Activated naive CD4-positive, alpha-beta T cell treated with anti-CD3 and anti-CD28 coated beads, Interleukin-2, amount 10 ng/mL, durations not matched to agents 7 days and 5 days (primary cell): ENCODE measurements at regions not wholly inside any gene's neighbourhood (a gene's known extent, or its start where the extent isn't known, plus 50 kb on each side); places are given as distances from the start of the nearest gene placed in this dataset.
A peak's percentile ranks its signal among the peaks of the same experiment; 100 is the strongest.

Experiments used
- CTCF ChIA-PET: fragments of 350-600 bp; sonication (Branson Sonifier 250); formaldehyde crosslinking; loops from one replicate; lab custom pipeline; 2021; ENCODE audit warnings: antibody characterized with exemption; lab: Charles Lee
- DNase-seq: peaks from one replicate; pipeline ENCODE4 v3.0.0-alpha.2; 2020
- H3K27ac Mint-ChIP-seq: one replicate; pipeline ENCODE4 v1.8.0; 2021; ENCODE audit warnings: mild to moderate bottlenecking, moderate library complexity, mixed read lengths
- H3K27me3 Mint-ChIP-seq: one replicate; pipeline ENCODE4 v1.8.0; 2021; ENCODE audit warnings: mild to moderate bottlenecking, mixed read lengths
- H3K36me3 Mint-ChIP-seq: one replicate; pipeline ENCODE4 v1.8.0; 2021; ENCODE audit warnings: mixed read lengths
- H3K4me1 Mint-ChIP-seq: one replicate; pipeline ENCODE4 v1.8.0; 2021; ENCODE audit warnings: mixed read lengths
- H3K4me3 Mint-ChIP-seq: one replicate; pipeline ENCODE4 v1.8.0; 2021; ENCODE audit warnings: mild to moderate bottlenecking, moderate library complexity, mixed read lengths
- H3K9me3 Mint-ChIP-seq: one replicate; pipeline ENCODE4 v1.8.0; 2021; ENCODE audit warnings: mixed read lengths

DNA sequence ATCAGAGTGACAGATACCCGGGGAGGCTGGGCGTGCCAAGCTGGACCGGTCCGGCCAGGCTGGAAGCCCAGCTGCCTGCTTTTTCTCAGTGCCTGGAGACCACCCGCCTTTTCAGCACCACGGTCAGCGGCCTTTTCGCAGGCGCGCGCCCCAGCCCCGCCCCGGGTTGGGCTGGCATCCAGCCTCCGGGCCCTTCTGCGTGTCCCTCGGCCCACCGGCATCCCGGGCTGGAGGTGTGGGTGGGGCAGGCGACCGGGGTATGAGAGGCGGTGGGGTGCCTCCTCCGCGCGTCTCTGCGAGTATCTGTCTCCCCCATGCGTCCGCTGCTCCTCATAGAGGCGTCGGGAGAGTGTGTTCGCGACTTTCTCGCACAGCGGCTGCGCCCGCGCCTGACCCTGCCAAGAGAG, 102.5 kb downstream of the MRM1 start:
- Mint-ChIP-seq H3K4me3 (no peak overlapping the region), H3K27ac (no peak overlapping the region), H3K9me3 (no peaks in the 10 kb centered on the region), H3K4me1 (no peaks in the 10 kb centered on the region), H3K36me3 (no peaks in the 10 kb centered on the region), H3K27me3 (peaks cover 52% of the 10 kb centered on the region)
- CTCF ChIA-PET: no interaction called here
- peak; percentile 79 for DNase-seq

DNA sequence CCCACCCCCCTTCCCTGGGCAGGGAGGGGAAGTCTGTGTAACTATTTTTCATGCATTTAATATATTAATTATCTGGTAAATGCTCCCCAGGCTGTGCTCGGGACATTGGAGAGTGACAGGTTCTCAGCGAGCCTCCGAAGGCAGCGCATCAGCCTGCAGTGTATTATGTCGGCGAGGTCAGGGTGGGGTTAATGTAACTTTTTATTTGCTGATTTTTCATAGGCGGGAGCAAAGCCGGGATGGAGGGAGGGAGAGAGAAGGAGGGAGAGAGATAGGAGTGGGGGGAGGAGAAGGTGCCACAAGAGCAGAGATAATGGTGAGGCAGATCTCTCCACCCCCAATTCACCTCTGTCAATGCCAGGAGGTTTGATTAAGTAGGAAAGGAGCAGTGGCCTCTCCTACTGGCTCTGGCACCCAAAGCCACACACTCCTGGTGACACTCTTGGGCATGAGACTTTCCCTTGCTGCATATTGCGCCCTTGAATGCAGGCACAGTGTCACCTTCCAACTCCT, 104.0 kb downstream of the MRM1 start:
- DNase-seq: no peak
- peaks cover 44% of the 10 kb centered on the region for H3K27me3 Mint-ChIP-seq
- CTCF ChIA-PET: interaction anchor here (1.1 to 3.1 kb wide), 5 partner anchors 20 to 78 kb away, joined by 3 to 18 read pairs (median 4); no protein-coding TSS in a partner anchor
- H3K27ac Mint-ChIP-seq: no peak overlapping the region
- no peaks in the 10 kb centered on the region for H3K36me3 Mint-ChIP-seq
- no peaks in the 10 kb centered on the region for H3K4me1 Mint-ChIP-seq
- no peak overlapping the region for H3K4me3 Mint-ChIP-seq
- H3K9me3 Mint-ChIP-seq: no peaks in the 10 kb centered on the region

DNA sequence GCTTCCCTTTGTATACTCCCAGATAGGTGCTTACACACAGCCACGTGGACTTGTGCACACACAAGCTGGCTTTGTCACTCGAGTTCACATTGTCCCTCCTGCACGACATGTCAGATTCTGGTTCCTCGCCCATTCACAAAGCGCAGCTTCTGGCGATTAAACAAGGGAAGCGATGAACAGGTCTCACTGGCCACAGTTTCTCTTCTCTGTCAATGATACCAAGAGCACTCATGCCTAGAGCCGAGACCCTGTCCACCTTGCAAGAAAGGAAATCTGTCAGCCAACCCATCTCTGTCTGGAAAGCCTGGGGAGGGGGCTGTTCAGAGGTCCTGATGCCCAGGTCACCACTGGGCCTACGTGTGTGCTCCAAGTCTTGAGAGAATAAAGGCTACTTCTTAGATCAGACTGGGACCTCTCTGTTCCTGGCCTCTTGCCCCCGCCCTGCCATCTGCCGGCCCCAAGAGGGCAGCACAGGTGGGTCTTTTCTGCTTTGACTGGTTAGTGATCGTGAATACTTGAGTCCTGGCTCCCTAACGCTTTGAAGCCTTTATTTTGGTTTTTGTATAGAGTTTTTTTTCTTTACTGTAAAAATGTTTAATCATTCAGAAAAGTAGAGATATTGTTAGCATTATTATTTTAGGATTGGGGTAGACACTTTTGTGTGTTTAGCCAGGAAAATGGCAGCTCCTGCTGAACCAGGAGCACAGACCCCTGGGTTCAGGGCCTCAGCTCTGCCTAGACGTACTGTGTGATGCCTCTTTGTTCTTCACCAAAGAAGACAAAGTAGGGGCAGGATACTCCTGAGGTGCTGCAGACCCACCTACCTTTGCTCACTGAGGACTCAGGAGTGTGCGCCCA, 104.7 kb downstream of the MRM1 start:
- CTCF ChIA-PET: interaction anchor here (0.9 to 3.1 kb wide), 12 partner anchors 12 to 341 kb away, joined by 3 to 18 read pairs (median 4); no protein-coding TSS in a partner anchor
- DNase-seq: peak; percentile 69
- H3K27ac Mint-ChIP-seq: no peak overlapping the region
- H3K9me3 Mint-ChIP-seq: no peaks in the 10 kb centered on the region
- peaks cover 40% of the 10 kb centered on the region for H3K27me3 Mint-ChIP-seq
- no peak overlapping the region for H3K4me3 Mint-ChIP-seq
- no peaks in the 10 kb centered on the region for H3K36me3 Mint-ChIP-seq
- H3K4me1 Mint-ChIP-seq: no peaks in the 10 kb centered on the region

DNA sequence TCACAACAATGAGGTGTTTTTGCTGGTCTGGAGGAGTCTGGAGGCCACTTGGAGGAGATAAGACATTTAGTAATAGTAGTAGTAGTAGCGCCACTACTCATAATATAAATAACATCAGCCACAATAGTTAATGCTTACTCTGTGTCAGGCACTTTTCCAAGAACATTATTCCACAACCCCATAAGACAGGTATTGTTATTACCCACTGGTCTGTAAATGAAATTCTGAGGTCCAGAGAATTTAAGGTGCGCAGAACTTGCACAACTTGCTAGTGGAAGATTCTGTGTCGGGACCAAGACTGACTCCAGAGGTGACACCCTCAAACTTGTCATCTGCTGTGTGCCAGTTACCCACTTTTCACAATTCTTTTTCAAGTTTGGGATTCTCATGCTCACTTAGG, 106.5 kb downstream of the MRM1 start:
- Mint-ChIP-seq H3K36me3 (no peaks in the 10 kb centered on the region), H3K27me3 (peaks cover 37% of the 10 kb centered on the region), H3K27ac (no peak overlapping the region), H3K9me3 (no peaks in the 10 kb centered on the region), H3K4me1 (no peaks in the 10 kb centered on the region), H3K4me3 (no peak overlapping the region)
- CTCF ChIA-PET: interaction anchor here (1.3 to 3.1 kb wide), 3 partner anchors 13 to 81 kb away, joined by 3 to 18 read pairs (median 4); no protein-coding TSS in a partner anchor
- DNase-seq: no peak

DNA sequence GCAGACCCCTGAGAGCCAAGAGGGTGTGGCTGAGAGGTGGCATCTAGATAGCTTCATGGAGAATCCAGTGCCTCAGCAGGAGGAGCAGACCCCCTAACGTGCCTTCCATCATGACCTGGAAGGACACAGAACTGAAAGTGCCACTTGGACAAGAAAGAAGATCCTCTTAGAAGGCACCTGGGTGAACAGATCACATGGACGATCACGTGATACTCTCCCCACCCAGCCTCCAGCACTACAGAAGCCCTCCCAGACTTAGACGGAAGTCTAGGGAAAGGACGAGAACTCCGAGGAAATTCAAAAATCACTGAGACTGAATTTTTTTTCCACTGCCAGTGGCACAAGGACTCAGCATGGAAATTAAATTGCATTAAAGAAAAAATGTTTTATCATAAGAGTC, 113.4 kb downstream of the MRM1 start:
- Mint-ChIP-seq H3K27me3 (peaks cover 16% of the 10 kb centered on the region), H3K27ac (no peak overlapping the region), H3K4me3 (no peak overlapping the region), H3K4me1 (no peaks in the 10 kb centered on the region), H3K9me3 (no peaks in the 10 kb centered on the region), H3K36me3 (no peaks in the 10 kb centered on the region)
- no peak for DNase-seq
- CTCF ChIA-PET: no interaction called here

DNA sequence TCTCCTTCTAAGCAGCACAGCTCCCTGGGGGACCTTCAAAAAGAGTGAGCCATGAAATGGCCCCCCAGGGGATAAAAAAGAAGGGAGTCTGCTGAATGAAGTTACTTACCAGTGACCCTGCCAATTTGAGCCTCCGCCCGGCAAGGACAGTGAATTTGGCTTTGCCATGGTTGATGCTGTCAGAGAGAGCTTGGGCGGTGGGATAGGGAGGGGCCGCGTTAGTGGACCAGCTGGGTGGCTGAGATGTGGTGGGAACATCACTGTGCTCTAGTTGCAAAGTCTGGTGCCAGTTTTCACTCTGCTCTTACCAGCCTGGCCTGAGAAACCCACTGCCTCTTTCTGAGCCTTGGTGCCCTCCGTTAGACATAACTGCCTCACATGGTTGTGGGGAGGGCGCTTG, 114.6 kb downstream of the MRM1 start:
- H3K9me3 Mint-ChIP-seq: no peaks in the 10 kb centered on the region
- no peaks in the 10 kb centered on the region for H3K36me3 Mint-ChIP-seq
- no peak overlapping the region for H3K27ac Mint-ChIP-seq
- H3K4me1 Mint-ChIP-seq: peaks cover 8% of the 10 kb centered on the region
- CTCF ChIA-PET: no interaction called here
- no peak overlapping the region for H3K4me3 Mint-ChIP-seq
- no peak for DNase-seq
- peaks cover 16% of the 10 kb centered on the region for H3K27me3 Mint-ChIP-seq

DNA sequence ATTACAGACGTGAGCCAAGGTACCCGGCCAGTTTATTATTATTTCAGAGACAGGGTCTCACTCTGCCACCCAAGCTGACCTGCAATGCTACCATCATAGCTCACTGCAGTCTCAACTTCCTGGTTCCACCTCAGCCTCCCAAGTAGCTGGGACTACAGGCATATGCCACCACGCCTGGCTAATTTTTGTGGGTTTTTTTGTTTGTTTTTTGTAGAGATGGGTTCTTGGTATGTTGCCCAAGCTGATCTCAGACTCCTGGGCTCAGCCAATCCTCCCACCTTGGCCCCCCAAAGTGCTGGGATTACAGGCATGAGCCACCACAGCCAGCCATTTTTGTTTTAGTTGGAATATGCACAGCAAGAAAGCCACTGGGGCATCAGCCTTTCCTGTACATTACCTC, 115.7 kb downstream of the MRM1 start:
- no peak overlapping the region for H3K4me3 Mint-ChIP-seq
- H3K9me3 Mint-ChIP-seq: no peaks in the 10 kb centered on the region
- DNase-seq: no peak
- H3K27me3 Mint-ChIP-seq: peaks cover 16% of the 10 kb centered on the region
- peaks cover 17% of the 10 kb centered on the region for H3K4me1 Mint-ChIP-seq
- CTCF ChIA-PET: no interaction called here
- H3K36me3 Mint-ChIP-seq: no peaks in the 10 kb centered on the region
- H3K27ac Mint-ChIP-seq: no peak overlapping the region

DNA sequence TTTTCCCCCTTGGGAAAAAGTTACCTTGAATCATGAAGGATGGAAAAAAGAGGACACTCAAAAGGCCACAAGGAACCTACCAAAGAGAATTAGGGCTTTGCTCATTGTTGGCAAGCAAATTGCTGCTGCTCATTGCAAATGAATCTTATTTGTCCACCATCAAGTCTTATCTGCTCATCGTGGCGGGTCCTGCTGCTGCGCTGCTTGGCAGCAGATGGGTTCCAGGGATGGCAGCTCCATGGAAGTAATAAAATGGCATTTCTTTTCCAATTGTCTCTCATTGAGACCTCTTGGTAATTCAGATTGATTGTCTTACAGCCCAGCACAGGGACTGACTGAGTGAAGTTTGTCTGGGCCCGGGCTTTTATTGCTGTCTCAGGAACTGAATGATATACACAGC, 118.7 kb downstream of the MRM1 start:
- H3K9me3 Mint-ChIP-seq: no peaks in the 10 kb centered on the region
- H3K4me3 Mint-ChIP-seq: no peak overlapping the region
- H3K27me3 Mint-ChIP-seq: peaks cover 3% of the 10 kb centered on the region
- no peaks in the 10 kb centered on the region for H3K36me3 Mint-ChIP-seq
- CTCF ChIA-PET: interaction anchor here (1.8 kb wide), 1 partner anchor 13 kb away, joined by 4 read pairs; no protein-coding TSS in a partner anchor
- peak overlapping the region; percentile 97 for H3K27ac Mint-ChIP-seq
- peaks cover 40% of the 10 kb centered on the region for H3K4me1 Mint-ChIP-seq
- no peak for DNase-seq

DNA sequence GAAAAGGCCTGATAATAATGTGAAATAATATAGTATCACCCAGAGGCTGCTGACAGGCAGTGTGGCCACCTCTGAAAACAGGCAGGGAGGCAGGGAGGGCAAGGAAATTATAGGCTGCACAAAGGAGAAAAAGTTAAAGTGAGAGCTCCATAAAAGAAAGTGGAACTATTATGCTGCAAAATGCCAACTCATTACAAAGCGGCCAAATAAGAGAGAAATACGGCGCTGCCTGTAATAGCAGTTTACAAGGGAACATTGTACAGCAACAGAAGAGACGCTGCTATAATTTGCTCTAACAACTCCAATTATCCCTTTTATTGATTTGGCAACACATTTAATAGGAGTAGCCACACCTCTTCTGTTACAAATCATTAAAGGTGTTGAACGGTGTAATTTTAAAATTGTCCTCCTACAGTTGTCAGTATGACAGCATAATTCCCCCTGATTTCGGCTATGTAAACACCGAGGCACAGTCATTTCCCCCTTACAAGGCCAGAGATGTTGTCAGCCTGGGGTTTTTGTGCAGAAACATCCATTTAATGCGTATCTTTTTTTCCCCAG, 120.3 kb downstream of the MRM1 start:
- no peaks in the 10 kb centered on the region for H3K9me3 Mint-ChIP-seq
- peaks cover 3% of the 10 kb centered on the region for H3K27me3 Mint-ChIP-seq
- peak overlapping the region; percentile 70 for H3K4me3 Mint-ChIP-seq
- CTCF ChIA-PET: interaction anchor here (1.8 kb wide), 1 partner anchor 14 kb away, joined by 4 read pairs; no protein-coding TSS in a partner anchor
- no peak for DNase-seq
- peaks cover 53% of the 10 kb centered on the region for H3K4me1 Mint-ChIP-seq
- no peaks in the 10 kb centered on the region for H3K36me3 Mint-ChIP-seq
- peak overlapping the region; percentile 97 for H3K27ac Mint-ChIP-seq

DNA sequence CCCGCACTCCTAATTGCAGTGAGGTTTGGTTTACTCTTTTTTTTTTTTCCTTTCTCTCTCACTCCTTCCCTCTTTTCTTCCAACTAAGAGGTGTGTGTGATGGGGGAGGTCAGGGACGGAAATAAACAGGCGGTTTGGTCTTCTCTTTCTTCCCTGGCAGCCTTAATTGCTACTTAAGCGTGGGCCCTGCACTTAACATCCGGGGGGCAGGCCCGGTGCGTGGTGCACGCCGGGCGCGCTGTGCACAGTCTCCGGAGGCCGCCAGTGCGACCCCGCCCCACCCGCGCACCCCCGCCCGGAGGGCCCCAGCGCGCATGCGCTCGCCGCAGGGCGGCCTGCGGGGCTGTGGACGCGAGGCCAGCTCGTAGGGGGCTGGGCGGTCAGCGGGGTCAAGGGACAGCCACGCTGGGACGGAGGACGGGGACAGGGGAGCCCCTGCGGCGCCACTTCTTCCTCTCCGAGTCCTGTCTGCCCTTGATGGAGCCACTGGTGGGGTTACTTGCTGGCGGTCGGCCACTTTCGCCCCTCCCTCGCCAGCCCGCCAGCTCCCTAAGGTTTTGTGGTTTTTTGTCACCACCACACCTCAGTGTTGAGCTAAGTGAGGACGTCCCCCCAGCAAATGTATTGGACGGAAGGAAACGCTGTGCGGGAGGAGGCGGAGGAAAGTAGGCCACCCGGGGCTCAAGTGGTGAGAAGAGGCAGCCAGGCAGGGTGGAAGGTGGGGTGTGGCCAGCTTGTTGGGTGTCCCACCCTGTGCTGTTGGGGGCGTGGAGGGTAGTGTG, 120.9 kb downstream of the MRM1 start:
- Mint-ChIP-seq H3K36me3 (no peaks in the 10 kb centered on the region), H3K9me3 (no peaks in the 10 kb centered on the region), H3K4me3 (peak overlapping the region; percentile 72), H3K27ac (peak overlapping the region; percentile 97), H3K4me1 (peaks cover 59% of the 10 kb centered on the region), H3K27me3 (peaks cover 7% of the 10 kb centered on the region)
- DNase-seq: peak; percentile 85
- CTCF ChIA-PET: interaction anchor here (0.9 kb wide), 3 partner anchors 31 to 96 kb away, joined by 3 to 5 read pairs (median 4); no protein-coding TSS in a partner anchor

DNA sequence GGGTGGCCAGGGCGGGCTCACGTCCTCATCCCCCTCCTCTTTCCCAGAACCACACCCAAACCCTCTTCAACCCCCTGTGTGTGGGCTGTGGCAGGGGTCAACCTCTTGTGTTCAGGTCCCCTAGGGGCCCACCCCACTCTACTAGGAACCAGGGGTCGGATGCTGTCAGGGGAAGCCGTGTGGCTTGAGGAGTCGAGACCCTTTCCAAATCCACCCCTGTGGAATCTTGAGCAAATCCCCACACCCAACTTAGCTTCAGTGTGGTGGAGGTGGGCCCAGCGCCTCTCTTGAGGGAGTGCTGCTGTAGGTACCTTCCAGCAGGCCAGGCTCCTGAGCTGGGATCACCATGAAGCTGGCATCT, 121.5 kb downstream of the MRM1 start:
- CTCF ChIA-PET: interaction anchor here (0.7 to 0.9 kb wide), 4 partner anchors 31 to 121 kb away, joined by 3 to 5 read pairs (median 4); no protein-coding TSS in a partner anchor
- no peaks in the 10 kb centered on the region for H3K36me3 Mint-ChIP-seq
- no peaks in the 10 kb centered on the region for H3K9me3 Mint-ChIP-seq
- peaks cover 13% of the 10 kb centered on the region for H3K27me3 Mint-ChIP-seq
- DNase-seq: no peak
- H3K4me1 Mint-ChIP-seq: peaks cover 64% of the 10 kb centered on the region
- H3K4me3 Mint-ChIP-seq: peak overlapping the region; percentile 72
- H3K27ac Mint-ChIP-seq: peak overlapping the region; percentile 89

DNA sequence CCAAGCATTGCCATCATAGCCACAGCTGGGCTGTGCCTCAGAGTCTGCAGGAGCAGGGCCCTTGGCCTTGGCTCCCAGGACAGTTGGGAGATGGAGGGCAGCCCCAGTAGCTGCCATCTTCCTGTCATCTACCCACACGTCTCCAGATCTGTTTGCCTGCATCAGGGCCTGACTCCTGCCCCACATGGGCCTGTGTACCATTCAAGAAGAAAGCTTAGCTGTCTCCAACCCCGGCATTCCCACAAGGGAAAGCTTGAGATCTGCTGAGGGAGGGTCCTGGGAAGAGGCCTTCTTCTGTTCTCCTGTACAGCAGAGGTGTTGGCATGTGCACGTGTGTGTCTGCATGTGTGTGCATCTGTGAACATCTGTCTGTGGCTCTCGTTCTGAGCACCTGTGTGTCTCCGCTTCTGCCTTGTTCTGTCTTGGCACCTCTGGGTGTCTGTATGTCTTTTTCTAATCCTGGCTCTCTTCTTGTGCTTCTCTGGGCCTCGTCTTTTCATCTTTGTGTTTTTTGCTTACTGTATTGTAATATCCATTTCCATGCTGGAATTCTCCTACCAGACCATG, 122.2 kb downstream of the MRM1 start:
- no peak for DNase-seq
- H3K4me3 Mint-ChIP-seq: peak overlapping the region; percentile 13
- CTCF ChIA-PET: interaction anchor here (0.7 to 0.9 kb wide), 3 partner anchors 32 to 121 kb away, joined by 3 to 5 read pairs (median 4); no protein-coding TSS in a partner anchor
- peak overlapping the region; percentile 89 for H3K27ac Mint-ChIP-seq
- H3K27me3 Mint-ChIP-seq: peaks cover 20% of the 10 kb centered on the region
- H3K9me3 Mint-ChIP-seq: no peaks in the 10 kb centered on the region
- H3K36me3 Mint-ChIP-seq: no peaks in the 10 kb centered on the region
- peaks cover 71% of the 10 kb centered on the region for H3K4me1 Mint-ChIP-seq

DNA sequence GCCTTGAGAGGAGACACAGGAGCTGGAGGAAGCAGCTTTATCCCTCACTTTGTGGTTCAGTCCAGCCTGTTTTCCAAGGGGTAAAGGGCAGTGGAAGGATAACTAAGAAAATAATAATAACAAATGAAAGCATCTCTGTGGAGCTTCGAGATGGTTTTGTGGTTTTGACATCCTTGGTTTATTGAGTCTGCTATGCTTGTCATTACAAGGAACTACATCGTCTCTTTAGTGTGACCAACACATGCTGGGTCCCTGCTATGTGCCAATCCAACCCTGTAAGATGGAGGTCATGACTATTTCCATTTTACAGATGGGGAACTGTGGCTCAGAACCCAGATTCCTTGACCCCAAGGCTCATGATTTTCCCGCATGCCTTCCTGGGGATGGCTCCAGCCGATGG, 124.8 kb downstream of the MRM1 start:
- CTCF ChIA-PET: interaction anchor here (1.4 to 1.6 kb wide), 2 partner anchors 20 to 29 kb away, joined by 4 read pairs; no protein-coding TSS in a partner anchor
- no peaks in the 10 kb centered on the region for H3K36me3 Mint-ChIP-seq
- no peaks in the 10 kb centered on the region for H3K9me3 Mint-ChIP-seq
- H3K4me3 Mint-ChIP-seq: no peak overlapping the region
- H3K27ac Mint-ChIP-seq: peak overlapping the region; percentile 60
- no peak for DNase-seq
- H3K27me3 Mint-ChIP-seq: peaks cover 44% of the 10 kb centered on the region
- H3K4me1 Mint-ChIP-seq: peaks cover 66% of the 10 kb centered on the region
